Fibroblast of pulmonary artery (primary cell): ENCODE measurements at regions not wholly inside any gene's neighbourhood (a gene's known extent, or its start where the extent isn't known, plus 50 kb on each side); places are given as distances from the start of the nearest gene placed in this dataset.

Experiments used
- DNase-seq: peaks from one replicate; pipeline ENCODE4 v3.0.0-alpha.2; 2010; ENCODE audit warnings: low read depth
- H3K4me3 ChIP-seq: replicated peaks from 2 replicates; pipeline ENCODE4 v1.5.1; 2011; ENCODE audit warnings: low read depth, mild to moderate bottlenecking, control low read depth, low read length, moderate library complexity
- TF ChIP-seq, protein P1 (sequence below): IDR thresholded peaks from 2 replicates; pipeline ENCODE4 v1.5.1; 2011; ENCODE audit warnings: mild to moderate bottlenecking, control low read depth, low read length, inconsistent platforms; ENCODE audit errors: missing control alignments

DNA sequence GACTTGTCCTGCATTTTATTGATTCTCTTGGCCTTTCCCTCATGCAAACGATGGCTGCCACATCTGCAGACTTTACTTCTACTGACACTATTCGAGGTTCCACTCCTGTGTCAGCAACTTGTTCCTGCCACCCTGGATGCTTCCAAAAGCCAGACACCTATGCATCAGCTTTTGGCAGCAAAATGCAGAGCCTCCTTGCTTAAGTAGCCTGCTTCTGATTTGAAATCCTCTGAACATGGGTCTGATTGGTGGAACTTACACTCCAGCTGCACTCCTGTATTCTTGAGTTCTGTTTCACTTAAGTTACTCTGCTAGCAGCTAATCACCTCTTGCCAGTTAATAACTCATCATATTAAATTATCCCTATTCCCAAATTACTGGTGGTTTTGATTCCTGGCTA is 152.1 kb upstream of the FMN2 start:
- no peak for DNase-seq
- H3K4me3 ChIP-seq, result no peak overlapping the region
- TF ChIP-seq, protein P1, sequence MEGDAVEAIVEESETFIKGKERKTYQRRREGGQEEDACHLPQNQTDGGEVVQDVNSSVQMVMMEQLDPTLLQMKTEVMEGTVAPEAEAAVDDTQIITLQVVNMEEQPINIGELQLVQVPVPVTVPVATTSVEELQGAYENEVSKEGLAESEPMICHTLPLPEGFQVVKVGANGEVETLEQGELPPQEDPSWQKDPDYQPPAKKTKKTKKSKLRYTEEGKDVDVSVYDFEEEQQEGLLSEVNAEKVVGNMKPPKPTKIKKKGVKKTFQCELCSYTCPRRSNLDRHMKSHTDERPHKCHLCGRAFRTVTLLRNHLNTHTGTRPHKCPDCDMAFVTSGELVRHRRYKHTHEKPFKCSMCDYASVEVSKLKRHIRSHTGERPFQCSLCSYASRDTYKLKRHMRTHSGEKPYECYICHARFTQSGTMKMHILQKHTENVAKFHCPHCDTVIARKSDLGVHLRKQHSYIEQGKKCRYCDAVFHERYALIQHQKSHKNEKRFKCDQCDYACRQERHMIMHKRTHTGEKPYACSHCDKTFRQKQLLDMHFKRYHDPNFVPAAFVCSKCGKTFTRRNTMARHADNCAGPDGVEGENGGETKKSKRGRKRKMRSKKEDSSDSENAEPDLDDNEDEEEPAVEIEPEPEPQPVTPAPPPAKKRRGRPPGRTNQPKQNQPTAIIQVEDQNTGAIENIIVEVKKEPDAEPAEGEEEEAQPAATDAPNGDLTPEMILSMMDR, result no peak

- TF ChIP-seq, protein P1, result no peak
- DNase-seq, result no peak
- H3K4me3 ChIP-seq, result no peak overlapping the region
These were observed 147.9 kb upstream of the FMN2 start for GRCh38 chr1:239943761-239944160.

GRCh38 chr1:239944666-239945065 is 147.0 kb upstream of the FMN2 start:
- H3K4me3 ChIP-seq, result no peak overlapping the region
- no peak for DNase-seq
- TF ChIP-seq, protein P1, result no peak

GRCh38 chr1:239947801-239948200 is 143.9 kb upstream of the FMN2 start:
- no peak for DNase-seq

DNA sequence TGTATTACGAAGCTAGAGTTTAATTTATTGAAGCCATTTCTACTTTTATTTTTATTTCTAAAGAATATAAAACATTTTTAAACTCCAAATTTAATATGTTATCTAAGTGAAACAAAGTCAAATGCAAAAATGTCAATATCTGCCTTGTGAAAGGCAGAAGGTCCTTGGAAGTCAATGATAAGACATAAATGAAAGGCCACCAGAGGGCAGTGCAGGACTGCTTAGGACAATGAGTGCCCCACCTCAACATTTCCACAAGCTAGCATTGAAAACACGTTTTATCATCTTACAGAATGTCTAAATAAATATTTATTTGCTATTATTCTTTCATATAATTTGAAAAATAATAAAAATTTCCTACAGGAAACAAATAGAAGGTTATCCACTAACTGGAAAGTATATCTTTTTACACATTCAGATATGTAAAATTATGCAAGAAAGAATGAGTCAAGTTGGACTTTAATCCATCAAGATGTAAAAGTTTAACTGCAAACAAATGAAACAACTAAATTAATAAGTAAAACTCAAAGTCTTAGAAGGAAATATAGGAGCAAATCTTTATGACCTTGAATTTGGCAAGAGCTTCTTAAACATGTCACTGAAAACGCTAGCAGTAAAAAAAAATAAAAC is 140.1 kb upstream of the FMN2 start:
- TF ChIP-seq, protein P1, result peak; percentile 67
- peak; percentile 73 for DNase-seq

More at GRCh38 chr1:239947801-239948200, 143.9 kb upstream of the FMN2 start:
- no peak overlapping the region for H3K4me3 ChIP-seq
- TF ChIP-seq, protein P1, result no peak

DNA sequence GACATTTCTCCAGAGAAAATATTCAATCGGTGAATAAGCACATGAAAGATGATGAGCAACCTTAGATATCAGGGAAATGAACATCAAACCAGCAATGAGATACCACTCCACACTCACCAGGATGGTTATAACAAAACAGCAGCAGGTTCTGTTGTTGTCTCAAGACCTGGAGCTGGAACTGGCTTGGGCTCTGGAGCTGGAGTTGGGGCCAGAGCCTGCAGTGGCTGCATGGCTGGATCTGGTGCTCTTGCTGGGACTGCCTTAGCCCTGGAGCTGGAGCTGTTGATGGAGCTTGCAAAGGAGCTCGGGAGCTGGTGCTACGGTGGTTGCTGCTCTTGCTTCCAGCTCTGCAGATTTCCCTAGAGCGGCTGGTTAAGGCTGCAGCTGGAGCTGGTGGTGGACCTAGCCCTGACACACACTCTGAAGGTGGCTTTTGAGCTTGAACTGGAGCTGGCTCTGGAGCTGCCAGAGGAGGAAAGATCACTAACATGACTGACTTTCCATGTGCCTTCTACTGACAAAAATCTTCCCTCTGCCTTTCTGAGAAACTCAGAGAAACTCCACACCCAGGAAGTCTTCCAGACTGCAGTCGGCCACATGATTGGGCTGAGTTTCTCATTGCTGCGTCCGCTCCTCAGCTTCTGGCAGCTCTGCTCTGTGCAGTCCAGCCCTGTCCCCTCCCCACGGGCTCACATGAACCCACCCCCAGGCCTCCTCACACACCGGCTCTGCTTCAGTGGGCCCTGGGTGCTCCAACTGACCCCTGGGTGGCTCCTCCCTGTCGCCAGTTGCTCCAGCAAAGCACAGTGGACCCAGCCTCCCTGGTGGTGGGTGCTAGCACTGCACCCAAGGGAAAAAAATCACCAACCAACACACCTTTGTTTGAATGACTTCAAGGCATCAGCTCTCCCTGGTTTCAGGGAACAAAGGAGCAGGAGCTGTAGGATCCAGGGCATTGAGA is 139.1 kb upstream of the FMN2 start:
- no peak for DNase-seq
- H3K4me3 ChIP-seq, result no peak overlapping the region
- TF ChIP-seq, protein P1, result peak; percentile 23

More for the DNA sequence above, 140.1 kb upstream of the FMN2 start:
- no peak overlapping the region for H3K4me3 ChIP-seq
